SK-N-SH treated with all-trans-retinoic acid at 6 μM for 48 hours (cell line): ENCODE measurements at regions not wholly inside any gene's neighbourhood (a gene's known extent, or its start where the extent isn't known, plus 50 kb on each side); places are given as distances from the start of the nearest gene placed in this dataset.

Experiments used
- POU6F1 ChIP-seq: fragments of 250-450 bp; sonication (Bioruptor Pico); IDR thresholded peaks from 2 replicates; pipeline ENCODE4 v1.8.0; 2021; ENCODE audit warnings: low read depth, mild to moderate bottlenecking, moderate library complexity, borderline replicate concordance
- TSHZ2 ChIP-seq: fragments of 250-450 bp; sonication (Bioruptor Pico); IDR thresholded peaks from 2 replicates; pipeline ENCODE4 v1.5.0; 2020; ENCODE audit warnings: mild to moderate bottlenecking, moderate library complexity

- TF ChIP-seq TSHZ2 = no peak
- TF ChIP-seq POU6F1 (CRISPR knock-in tag) = no peak
Observed at GRCh38 chr7:124692425-124692824, 73.2 kb downstream of the GPR37 start.
